ENCODE measurements at regions not wholly inside any gene's neighbourhood (a gene's known extent, or its start where the extent isn't known, plus 50 kb on each side); places are given as distances from the start of the nearest gene placed in this dataset.

DNA sequence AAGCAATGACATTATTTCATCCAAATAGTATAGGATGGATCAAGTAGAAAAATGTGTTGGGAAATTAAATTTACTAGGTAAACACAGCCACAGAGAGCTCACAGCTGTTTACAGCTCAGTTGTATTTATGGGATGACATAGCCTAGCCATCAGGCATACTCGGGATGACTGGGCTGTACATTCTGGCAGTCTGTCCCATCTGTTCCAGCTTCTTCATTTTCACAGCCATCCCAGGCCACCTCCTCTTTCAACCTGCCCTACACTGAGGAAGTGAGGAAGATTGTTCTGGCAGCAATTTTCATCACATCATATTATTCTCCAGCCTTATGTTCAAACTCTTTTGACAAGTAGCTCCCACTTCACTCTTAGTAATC, 98.4 kb upstream of the PFN2 start:
- TF ChIP-seq EZH2 (IDR thresholded peaks at IDR 0.05; ENCODE audit: low read length, unreplicated experiment) (no peak), CTCF (conservative IDR thresholded peaks at IDR 0.05; ENCODE audit: low read depth, low read length) (no peak)
